NCI-H2107 treated with DMSO at 0.1 percent for 48 hours (cell line): ENCODE measurements at regions not wholly inside any gene's neighbourhood (a gene's known extent, or its start where the extent isn't known, plus 50 kb on each side); places are given as distances from the start of the nearest gene placed in this dataset.
"Not testable (repeated sequence)": the region's sequence is repeated elsewhere in the genome, so short reads cannot be mapped to it uniquely, and the experiment has no call there.

ENCODE experiments used
- DNase-seq: peaks from one replicate; lab custom pipeline; 2025; ENCODE audit not compliant: unreplicated experiment; lab: John Stamatoyannopoulos, UW

- DNase-seq: no peak
Measured at GRCh38 chr16:59067205-59067604, 333.1 kb upstream of the GOT2 start.

GRCh38 chr16:59060207-59060606, 326.1 kb upstream of the GOT2 start:
- no peak for DNase-seq

- DNase-seq: no peak
Measured at GRCh38 chr16:59058250-59058649, 324.1 kb upstream of the GOT2 start.

- no peak for DNase-seq
Measured at GRCh38 chr16:59053911-59054310, 319.8 kb upstream of the GOT2 start.

- DNase-seq: no peak
Measured at GRCh38 chr16:59052231-59052630, 318.1 kb upstream of the GOT2 start.

- DNase-seq: no peak
Measured at GRCh38 chr16:59048876-59049275, 314.8 kb upstream of the GOT2 start.

GRCh38 chr16:59047114-59047513, 313.0 kb upstream of the GOT2 start:
- no peak for DNase-seq

GRCh38 chr16:59046335-59046734, 312.2 kb upstream of the GOT2 start:
- DNase-seq: no peak

- DNase-seq: no peak
Measured at GRCh38 chr16:59045501-59045900, 311.4 kb upstream of the GOT2 start.

GRCh38 chr16:59044616-59045015, 310.5 kb upstream of the GOT2 start:
- no peak for DNase-seq

- DNase-seq: no peak
Measured at GRCh38 chr16:59042301-59042700, 308.2 kb upstream of the GOT2 start.

- DNase-seq: no peak
Measured at GRCh38 chr16:59039066-59039720, 305.1 kb upstream of the GOT2 start.

GRCh38 chr16:59030923-59031485, 296.9 kb upstream of the GOT2 start:
- DNase-seq: no peak

- DNase-seq: no peak
Measured at GRCh38 chr16:59021751-59022150, 287.6 kb upstream of the GOT2 start.

GRCh38 chr16:59013930-59014329, 279.8 kb upstream of the GOT2 start:
- no peak for DNase-seq

GRCh38 chr16:58999762-59000161, 265.6 kb upstream of the GOT2 start:
- DNase-seq: no peak

GRCh38 chr16:58992755-58993154, 258.6 kb upstream of the GOT2 start:
- DNase-seq: not testable (repeated sequence)

- DNase-seq: not testable (repeated sequence)
Measured at GRCh38 chr16:58983181-58983965, 249.3 kb upstream of the GOT2 start.

GRCh38 chr16:58970775-58971174, 236.7 kb upstream of the GOT2 start:
- DNase-seq: no peak

- no peak for DNase-seq
Measured at GRCh38 chr16:58963479-58963878, 229.4 kb upstream of the GOT2 start.

GRCh38 chr16:58962811-58963210, 228.7 kb upstream of the GOT2 start:
- no peak for DNase-seq

- DNase-seq: no peak
Measured at GRCh38 chr16:58960484-58960883, 226.4 kb upstream of the GOT2 start.
